ENCODE measurements at regions not wholly inside any gene's neighbourhood (a gene's known extent, or its start where the extent isn't known, plus 50 kb on each side); places are given as distances from the start of the nearest gene placed in this dataset.

GRCh38 chr1:174097426-174097825 lies 61.9 kb upstream of the RABGAP1L start:
- TF ChIP-seq, protein P1, sequence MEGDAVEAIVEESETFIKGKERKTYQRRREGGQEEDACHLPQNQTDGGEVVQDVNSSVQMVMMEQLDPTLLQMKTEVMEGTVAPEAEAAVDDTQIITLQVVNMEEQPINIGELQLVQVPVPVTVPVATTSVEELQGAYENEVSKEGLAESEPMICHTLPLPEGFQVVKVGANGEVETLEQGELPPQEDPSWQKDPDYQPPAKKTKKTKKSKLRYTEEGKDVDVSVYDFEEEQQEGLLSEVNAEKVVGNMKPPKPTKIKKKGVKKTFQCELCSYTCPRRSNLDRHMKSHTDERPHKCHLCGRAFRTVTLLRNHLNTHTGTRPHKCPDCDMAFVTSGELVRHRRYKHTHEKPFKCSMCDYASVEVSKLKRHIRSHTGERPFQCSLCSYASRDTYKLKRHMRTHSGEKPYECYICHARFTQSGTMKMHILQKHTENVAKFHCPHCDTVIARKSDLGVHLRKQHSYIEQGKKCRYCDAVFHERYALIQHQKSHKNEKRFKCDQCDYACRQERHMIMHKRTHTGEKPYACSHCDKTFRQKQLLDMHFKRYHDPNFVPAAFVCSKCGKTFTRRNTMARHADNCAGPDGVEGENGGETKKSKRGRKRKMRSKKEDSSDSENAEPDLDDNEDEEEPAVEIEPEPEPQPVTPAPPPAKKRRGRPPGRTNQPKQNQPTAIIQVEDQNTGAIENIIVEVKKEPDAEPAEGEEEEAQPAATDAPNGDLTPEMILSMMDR (IDR thresholded peaks at IDR 0.05; ENCODE audit: poor library complexity), result no peak
- TF ChIP-seq EZH2phosphoT487 (IDR thresholded peaks at IDR 0.05; ENCODE audit: low read depth, severe bottlenecking, unreplicated experiment), result no peak

All from hepatocyte (in vitro differentiated cells).